Right atrium auricular region (tissue), 2 donors: ENCODE measurements at regions not wholly inside any gene's neighbourhood (a gene's known extent, or its start where the extent isn't known, plus 50 kb on each side); places are given as distances from the start of the nearest gene placed in this dataset.

Experiments
- DNase-seq: peaks from one replicate; pipeline ENCODE4 v3.0.0-alpha.2; 2019; ENCODE audit warnings: low spot score
- H3K27ac ChIP-seq, 2 donors: fragments of 200-600 bp; sonication (generic); 1 replicate in 1 of 2; 2 replicates in 1 of 2; pipeline ENCODE4 v1.5.1; 2016 to 2019
- H3K27me3 ChIP-seq, 2 donors: fragments of 200-600 bp; sonication (generic); one replicate each; pipeline versions ENCODE4 v1.5.1 to v1.6.0; 2017 to 2019
- H3K36me3 ChIP-seq: fragments of 200-600 bp; sonication (generic); one replicate; pipeline ENCODE4 v1.5.1; 2016
- H3K4me1 ChIP-seq, 2 donors: fragments of 200-600 bp; sonication (generic); one replicate each; pipeline versions ENCODE4 v1.5.1 to v1.6.0; 2017 to 2019
- H3K4me3 ChIP-seq, 2 donors: fragments of 200-600 bp; sonication (generic); 1 replicate in 1 of 2; 2 replicates in 1 of 2; pipeline ENCODE4 v1.5.1; 2017 to 2019; ENCODE audit warnings: mild to moderate bottlenecking in 1 of 2, moderate library complexity in 1 of 2
- H3K9me3 ChIP-seq, 2 donors: fragments of 200-600 bp; sonication (generic); one replicate each; pipeline ENCODE4 v1.5.1; 2019
- CTCF ChIP-seq, 2 donors: fragments of 200-600 bp; sonication (generic); IDR thresholded peaks; one replicate each; pipeline ENCODE4 v1.5.1; 2019; ENCODE audit warnings: antibody characterized with exemption in 2 of 2

- no peak overlapping the region for H3K4me3 ChIP-seq
- H3K27me3 ChIP-seq, result no peaks in the 10 kb centered on the region
- H3K36me3 ChIP-seq, result no peaks in the 10 kb centered on the region
- H3K27ac ChIP-seq, result no peak overlapping the region
- no peaks in the 10 kb centered on the region for H3K4me1 ChIP-seq
- DNase-seq, result no peak
- TF ChIP-seq CTCF (IDR thresholded peaks at IDR 0.05), result no peak
- H3K9me3 ChIP-seq, result no peaks in the 10 kb centered on the region
Observed at GRCh38 chr1:239858529-239858928, 233.2 kb upstream of the FMN2 start.

GRCh38 chr1:239861985-239862384, 229.7 kb upstream of the FMN2 start:
- TF ChIP-seq CTCF (IDR thresholded peaks at IDR 0.05), result no peak
- Histone ChIP-seq H3K27ac (no peak overlapping the region), H3K27me3 (no peaks in the 10 kb centered on the region)

GRCh38 chr1:239868058-239868832, 223.4 kb upstream of the FMN2 start:
- no peaks in the 10 kb centered on the region for H3K9me3 ChIP-seq
- no peaks in the 10 kb centered on the region for H3K27me3 ChIP-seq
- no peak for TF ChIP-seq CTCF (IDR thresholded peaks at IDR 0.05)
- H3K4me1 ChIP-seq, result no peaks in the 10 kb centered on the region
- H3K4me3 ChIP-seq, result no peak overlapping the region
- no peak overlapping the region for H3K27ac ChIP-seq
- no peak for DNase-seq
- no peaks in the 10 kb centered on the region for H3K36me3 ChIP-seq

More at GRCh38 chr1:239861985-239862384, 229.7 kb upstream of the FMN2 start:
- Histone ChIP-seq H3K4me1 (no peaks in the 10 kb centered on the region), H3K36me3 (no peaks in the 10 kb centered on the region), H3K9me3 (no peaks in the 10 kb centered on the region), H3K4me3 (no peak overlapping the region)
- no peak for DNase-seq

- H3K9me3 ChIP-seq, result no peaks in the 10 kb centered on the region
- no peak for DNase-seq
- no peak overlapping the region for H3K4me3 ChIP-seq
- no peaks in the 10 kb centered on the region for H3K4me1 ChIP-seq
- no peaks in the 10 kb centered on the region for H3K36me3 ChIP-seq
- TF ChIP-seq CTCF (IDR thresholded peaks at IDR 0.05), result no peak
- no peaks in the 10 kb centered on the region for H3K27me3 ChIP-seq
- H3K27ac ChIP-seq, result no peak overlapping the region
Observed at GRCh38 chr1:239870194-239870593, 221.5 kb upstream of the FMN2 start.

GRCh38 chr1:239872626-239873025, 219.1 kb upstream of the FMN2 start:
- Histone ChIP-seq H3K4me1 (no peaks in the 10 kb centered on the region), H3K4me3 (no peak overlapping the region), H3K9me3 (no peaks in the 10 kb centered on the region), H3K36me3 (no peaks in the 10 kb centered on the region), H3K27ac (no peak overlapping the region), H3K27me3 (no peaks in the 10 kb centered on the region)
- DNase-seq, result no peak
- TF ChIP-seq CTCF (IDR thresholded peaks at IDR 0.05), result no peak

- Histone ChIP-seq H3K4me3 (no peak overlapping the region), H3K27me3 (no peaks in the 10 kb centered on the region)
- no peak for DNase-seq
Observed at GRCh38 chr1:239874831-239875230, 216.9 kb upstream of the FMN2 start.

More at GRCh38 chr1:239874831-239875230, 216.9 kb upstream of the FMN2 start:
- Histone ChIP-seq H3K27ac (no peak overlapping the region), H3K9me3 (no peaks in the 10 kb centered on the region), H3K4me1 (no peaks in the 10 kb centered on the region), H3K36me3 (no peaks in the 10 kb centered on the region)
- no peak for TF ChIP-seq CTCF (IDR thresholded peaks at IDR 0.05)
